ENCODE measurements at regions not wholly inside any gene's neighbourhood (a gene's known extent, or its start where the extent isn't known, plus 50 kb on each side); places are given as distances from the start of the nearest gene placed in this dataset.
"Not testable (repeated sequence)": the region's sequence is repeated elsewhere in the genome, so short reads cannot be mapped to it uniquely, and the experiment has no call there.

- TF ChIP-seq ARNTL (CRISPR knock-in tag; IDR thresholded peaks at IDR 0.05; ENCODE audit: borderline replicate concordance, low read depth); ZFP3 (CRISPR knock-in tag; IDR thresholded peaks at IDR 0.05); ZC3H10 (CRISPR knock-in tag; IDR thresholded peaks at IDR 0.05); ZNF8 (CRISPR knock-in tag; IDR thresholded peaks at IDR 0.05); PATZ1 (CRISPR knock-in tag; IDR thresholded peaks at IDR 0.05; ENCODE audit: borderline replicate concordance); SNAI2 (CRISPR knock-in tag; IDR thresholded peaks at IDR 0.05); PPARA (CRISPR knock-in tag; IDR thresholded peaks at IDR 0.05; ENCODE audit: borderline replicate concordance); BACH2 (CRISPR knock-in tag; IDR thresholded peaks at IDR 0.05; ENCODE audit: borderline replicate concordance); TCF4 (CRISPR knock-in tag; IDR thresholded peaks at IDR 0.05; ENCODE audit: borderline replicate concordance); TOX (CRISPR knock-in tag; IDR thresholded peaks at IDR 0.05; ENCODE audit: borderline replicate concordance); RARB (CRISPR knock-in tag; IDR thresholded peaks at IDR 0.05): not testable (repeated sequence)
- TF ChIP-seq, protein P1, sequence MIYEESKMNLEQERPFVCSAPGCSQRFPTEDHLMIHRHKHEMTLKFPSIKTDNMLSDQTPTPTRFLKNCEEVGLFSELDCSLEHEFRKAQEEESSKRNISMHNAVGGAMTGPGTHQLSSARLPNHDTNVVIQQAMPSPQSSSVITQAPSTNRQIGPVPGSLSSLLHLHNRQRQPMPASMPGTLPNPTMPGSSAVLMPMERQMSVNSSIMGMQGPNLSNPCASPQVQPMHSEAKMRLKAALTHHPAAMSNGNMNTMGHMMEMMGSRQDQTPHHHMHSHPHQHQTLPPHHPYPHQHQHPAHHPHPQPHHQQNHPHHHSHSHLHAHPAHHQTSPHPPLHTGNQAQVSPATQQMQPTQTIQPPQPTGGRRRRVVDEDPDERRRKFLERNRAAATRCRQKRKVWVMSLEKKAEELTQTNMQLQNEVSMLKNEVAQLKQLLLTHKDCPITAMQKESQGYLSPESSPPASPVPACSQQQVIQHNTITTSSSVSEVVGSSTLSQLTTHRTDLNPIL (CRISPR knock-in tag; IDR thresholded peaks at IDR 0.05; ENCODE audit: low read depth): not testable (repeated sequence)
Observed at GRCh38 chr18:78879072-78879883, 100.3 kb upstream of the SALL3 start.
